SK-N-MC (cell line): ENCODE measurements at regions not wholly inside any gene's neighbourhood (a gene's known extent, or its start where the extent isn't known, plus 50 kb on each side); places are given as distances from the start of the nearest gene placed in this dataset.

Source experiments
- EZH2 ChIP-seq: fragments of 200-600 bp; sonication (generic); IDR thresholded peaks from one replicate; pipeline ENCODE4 v1.6.1; 2017; ENCODE audit warnings: antibody characterized with exemption
- POLR2AphosphoS5 ChIP-seq: IDR thresholded peaks from 2 replicates; pipeline ENCODE4 v1.6.1; 2012; ENCODE audit warnings: mild to moderate bottlenecking, low read depth, low read length, borderline replicate concordance

DNA sequence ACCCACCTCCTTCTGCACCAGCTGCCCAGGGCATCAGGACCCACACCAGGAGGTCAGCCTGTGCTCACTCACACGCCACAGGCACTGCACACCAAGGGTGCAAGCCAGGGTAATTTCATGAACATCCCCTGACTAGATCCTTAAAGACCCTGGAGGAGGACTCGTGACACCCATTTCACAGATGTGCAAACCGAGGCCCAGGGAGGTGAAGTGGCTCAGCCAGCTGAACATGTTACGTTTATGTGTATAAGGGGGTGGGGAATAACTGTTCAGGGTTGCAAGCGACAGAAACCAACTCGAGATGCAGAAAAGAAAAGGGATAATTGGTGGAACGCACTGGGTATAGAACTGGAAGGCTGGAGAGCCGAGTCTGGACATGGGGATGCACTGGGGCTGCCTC lies 138.1 kb upstream of the FOXF1 start:
- no peak for TF ChIP-seq EZH2
- no peak for TF ChIP-seq POLR2AphosphoS5
